HCT116 (cell line): ENCODE measurements at regions not wholly inside any gene's neighbourhood (a gene's known extent, or its start where the extent isn't known, plus 50 kb on each side); places are given as distances from the start of the nearest gene placed in this dataset.

Source experiments
- ATAC-seq: fragments of 200-7000 bp; cut with Tn5 transposase; 2 replicates; pipeline ENCODE4 v1.9.1; 2020; ENCODE audit warnings: mild to moderate bottlenecking, moderate library complexity
- BruUV-seq: library from RNA; stranded (reverse); fragments of 400-500 nt; replicated peaks from 2 replicates; lab custom pipeline; 2021; lab: Mats Ljungman, UMichigan
- CTCF ChIA-PET: fragments of 300-600 bp; sonication (Branson Sonifier 250); formaldehyde crosslinking; loops from one replicate; lab custom pipeline; 2021; ENCODE audit warnings: antibody characterized with exemption; lab: Charles Lee
- POLR2A ChIA-PET: fragments of 300-600, 350-600 bp; sonication (Branson Sonifier 250); formaldehyde crosslinking; loops from one replicate; lab custom pipeline; 2021; ENCODE audit warnings: antibody characterized with exemption; lab: Charles Lee
- RAD21 ChIA-PET, 2 experiments: fragments of 300-600 bp; sonication (Branson Sonifier 250); formaldehyde crosslinking; loops; one replicate each; lab custom pipeline; 2023; ENCODE audit warnings: low total read pairs in 2 of 2; ENCODE audit not compliant: uncharacterized antibody in 2 of 2, unreplicated experiment in 2 of 2, low non-redundant PET in 1 of 2; lab: Charles Lee
- DNase-seq: peaks from one replicate; pipeline ENCODE4 v3.0.0-alpha.2; 2010; ENCODE audit warnings: low read depth, low spot score
- H2AFZ ChIP-seq: fragments of 200-600 bp; shearing (Covaris generic), sonication (generic); 2 replicates; pipeline ENCODE4 v1.6.1; 2017; ENCODE audit warnings: low read depth, mixed run types, mixed read lengths, antibody characterized with exemption, low read length; ENCODE audit not compliant: poor library complexity, severe bottlenecking
- H3K27ac ChIP-seq: 2 replicates; pipeline ENCODE4 v1.5.1; 2012; ENCODE audit warnings: low read depth, low read length
- H3K27me3 ChIP-seq: fragments of 200-600 bp; sonication (generic); 2 replicates; pipeline ENCODE4 v1.6.1; 2016; ENCODE audit warnings: mixed run types, low read length, mixed read lengths; ENCODE audit not compliant: insufficient read depth
- H3K36me3 ChIP-seq, 2 experiments: fragments of 200-500 bp in 1 of 2; fragments of 200-600 bp in 1 of 2; sonication (Bioruptor generic) in 1 of 2; sonication (generic) in 1 of 2; 2 replicates each; pipeline versions ENCODE4 v1.5.1 to v1.6.1; 2014 to 2016; ENCODE audit warnings: low read length in 2 of 2, inconsistent platforms in 1 of 2, mixed read lengths in 1 of 2, mixed run types in 1 of 2; ENCODE audit not compliant: insufficient read depth in 2 of 2, control insufficient read depth in 1 of 2
- H3K4me1 ChIP-seq, 2 experiments: fragments of 200-600 bp in 1 of 2; sonication (generic) in 1 of 2; 2 replicates each; pipeline versions ENCODE4 v1.5.1 to v1.6.1; 2012 to 2017; ENCODE audit warnings: low read length in 2 of 2, inconsistent platforms in 1 of 2, mild to moderate bottlenecking in 1 of 2, mixed read lengths in 1 of 2, mixed run types in 1 of 2, moderate library complexity in 1 of 2; ENCODE audit not compliant: insufficient read depth in 2 of 2, control insufficient read depth in 1 of 2
- H3K4me2 ChIP-seq: fragments of 200-600 bp; sonication (generic); 2 replicates; pipeline ENCODE4 v1.6.1; 2017; ENCODE audit warnings: mixed run types, low read length, mixed read lengths
- H3K4me3 ChIP-seq, 2 experiments: fragments of 200-600 bp in 1 of 2; sonication (generic) in 1 of 2; replicated peaks in 1 of 2; 2 replicates each; pipeline ENCODE4 v1.5.1; 2011 to 2016; ENCODE audit warnings: low read length in 2 of 2, control low read depth in 1 of 2, low read depth in 1 of 2, mild to moderate bottlenecking in 1 of 2, mixed read lengths in 1 of 2, mixed run types in 1 of 2
- H3K79me2 ChIP-seq: fragments of 200-600 bp; sonication (generic); 2 replicates; pipeline ENCODE4 v1.6.1; 2017; ENCODE audit warnings: mild to moderate bottlenecking, mixed run types, low read length, moderate library complexity, mixed read lengths; ENCODE audit not compliant: insufficient read depth
- H3K9ac ChIP-seq: fragments of 200-600 bp; sonication (generic); 2 replicates; pipeline ENCODE4 v1.6.1; 2016; ENCODE audit warnings: low read length, mixed read lengths
- H3K9me2 ChIP-seq: fragments of 200-600 bp; sonication (generic), shearing (Covaris generic); 2 replicates; pipeline ENCODE4 v1.6.1; 2017; ENCODE audit warnings: mixed run types, mild to moderate bottlenecking, moderate library complexity; ENCODE audit not compliant: insufficient read depth
- H3K9me3 ChIP-seq, 2 experiments: fragments of 200-500 bp in 1 of 2; fragments of 200-600 bp in 1 of 2; sonication (Bioruptor generic) in 1 of 2; sonication (generic) in 1 of 2; 2 replicates each; pipeline ENCODE4 v1.6.1; 2014 to 2017; ENCODE audit warnings: low read length in 2 of 2, mixed read lengths in 2 of 2, inconsistent platforms in 1 of 2, low read depth in 1 of 2, mild to moderate bottlenecking in 1 of 2, mixed run types in 1 of 2, moderate library complexity in 1 of 2; ENCODE audit not compliant: control insufficient read depth in 1 of 2, insufficient read depth in 1 of 2
- H4K20me1 ChIP-seq: fragments of 200-600 bp; sonication (generic), shearing (Covaris generic); 2 replicates; pipeline ENCODE4 v1.6.1; 2017; ENCODE audit warnings: mixed run types, mild to moderate bottlenecking, moderate library complexity; ENCODE audit not compliant: insufficient read depth
- CBX3 ChIP-seq: IDR thresholded peaks from 2 replicates; pipeline ENCODE4 v1.6.1; 2012; ENCODE audit warnings: low read depth
- CEBPB ChIP-seq: IDR thresholded peaks from 2 replicates; pipeline ENCODE4 v1.6.1; 2012; ENCODE audit warnings: low read depth
- EGR1 ChIP-seq: IDR thresholded peaks from 2 replicates; pipeline ENCODE4 v1.6.1; 2012; ENCODE audit warnings: low read depth
- ELF1 ChIP-seq: IDR thresholded peaks from 2 replicates; pipeline ENCODE4 v1.6.1; 2012; ENCODE audit warnings: low read depth, borderline replicate concordance
- EZH2 ChIP-seq: fragments of 200-600 bp; sonication (generic); IDR thresholded peaks from 2 replicates; pipeline ENCODE4 v1.6.1; 2017; ENCODE audit warnings: antibody characterized with exemption, mixed run types
- FOSL1 ChIP-seq: IDR thresholded peaks from 2 replicates; pipeline ENCODE4 v1.6.1; 2012; ENCODE audit warnings: low read depth
- JUND ChIP-seq: IDR thresholded peaks from 2 replicates; pipeline ENCODE4 v1.6.1; 2012
- MAX ChIP-seq: IDR thresholded peaks from 2 replicates; pipeline ENCODE4 v1.6.1; 2012
- RAD21 ChIP-seq: IDR thresholded peaks from 2 replicates; pipeline ENCODE4 v1.6.1; 2012; ENCODE audit warnings: low read depth, mild to moderate bottlenecking
- SIN3A ChIP-seq: IDR thresholded peaks from 2 replicates; pipeline ENCODE4 v1.6.1; 2012; ENCODE audit warnings: low read depth
- SP1 ChIP-seq: IDR thresholded peaks from 2 replicates; pipeline ENCODE4 v1.6.1; 2012; ENCODE audit warnings: low read depth
- SRF ChIP-seq: IDR thresholded peaks from 2 replicates; pipeline ENCODE4 v1.6.1; 2012; ENCODE audit warnings: low read depth
- TCF7L2 ChIP-seq: IDR thresholded peaks from 2 replicates; pipeline ENCODE4 v1.7.0; 2011; ENCODE audit warnings: borderline replicate concordance, inconsistent platforms; ENCODE audit not compliant: insufficient read depth, insufficient read length; ENCODE audit errors: extremely low read depth
- YY1 ChIP-seq: IDR thresholded peaks from 2 replicates; pipeline ENCODE4 v1.6.1; 2011; ENCODE audit warnings: low read length, low read depth, moderate library complexity, mild to moderate bottlenecking; ENCODE audit not compliant: insufficient replicate concordance; ENCODE audit errors: extremely low read depth
- ZBTB33 ChIP-seq: IDR thresholded peaks from 2 replicates; pipeline ENCODE4 v1.6.1; 2011; ENCODE audit warnings: mild to moderate bottlenecking, low read length, moderate library complexity; ENCODE audit not compliant: insufficient replicate concordance; ENCODE audit errors: extremely low read depth
- ZFX ChIP-seq: fragments of 450-650 bp; IDR thresholded peaks from 2 replicates; pipeline ENCODE4 v1.6.1; 2017
- ZNF274 ChIP-seq: fragments of 200-500 bp; sonication (Bioruptor generic); IDR thresholded peaks from 2 replicates; pipeline ENCODE4 v1.6.1; 2014; ENCODE audit warnings: mild to moderate bottlenecking, low read depth, low read length, inconsistent platforms
- intact Hi-C: fragments of 100-400 bp; cut with micrococcal nuclease; formaldehyde crosslinking; loops from 2 replicates; pipeline ENCODE4 v1.10.0; 2022
- TF ChIP-seq, protein P1 (sequence below): IDR thresholded peaks from 2 replicates; pipeline ENCODE4 v1.6.1; 2012
- TF ChIP-seq, protein P2 (sequence below): IDR thresholded peaks from 2 replicates; pipeline ENCODE4 v1.6.1; 2012; ENCODE audit warnings: low read depth
- TF ChIP-seq, protein P3 (sequence below), 3 experiments: fragments of 200-600 bp in 1 of 3; sonication (generic) in 1 of 3; IDR thresholded peaks in 2 of 3; conservative IDR thresholded peaks in 1 of 3; 2 replicates each; pipeline ENCODE4 v1.5.1; 2012 to 2017; ENCODE audit warnings: low read depth in 2 of 3, low read length in 2 of 3, antibody characterized with exemption in 1 of 3, borderline replicate concordance in 1 of 3, control low read depth in 1 of 3, mild to moderate bottlenecking in 1 of 3, mixed read lengths in 1 of 3, mixed run types in 1 of 3, moderate library complexity in 1 of 3; ENCODE audit not compliant: insufficient read depth in 1 of 3

GRCh38 chr4:128455480-128455879 lies 167.9 kb upstream of the PGRMC2 start:
- BruUV-seq: no TSS peak
- Histone ChIP-seq H3K36me3 (no peaks in the 10 kb centered on the region), H3K9ac (no peak overlapping the region), H3K9me2 (no peaks in the 10 kb centered on the region), H3K9me3 (no peaks in the 10 kb centered on the region), H3K27ac (no peak overlapping the region), H3K4me3 (no peak overlapping the region), H3K4me2 (no peak overlapping the region), H4K20me1 (no peaks in the 10 kb centered on the region), H2AFZ (no peak overlapping the region), H3K79me2 (no peaks in the 10 kb centered on the region), H3K27me3 (no peaks in the 10 kb centered on the region; the same call in 1 of the 2 replicates), H3K4me1 (no peaks in the 10 kb centered on the region)
- RAD21 ChIA-PET: interaction anchor here in 1 of 2 experiments (1.1 kb wide), 1 partner anchor 28 kb away, joined by 4 read pairs; no protein-coding TSS in a partner anchor
- POLR2A ChIA-PET: no interaction called here
- ATAC-seq (no peak), DNase-seq (no peak)
- CTCF ChIA-PET: no interaction called here
- intact Hi-C loops: loop anchor here (2.0 kb wide), 1 partner anchor 97 kb away; no protein-coding TSS in a partner anchor
- TF ChIP-seq MAX (no peak), ZBTB33 (no peak), CEBPB (no peak), ZFX (no peak), JUND (no peak), YY1 (no peak), RAD21 (no peak), SIN3A (no peak), CBX3 (no peak), ZNF274 (no peak), FOSL1 (no peak), SP1 (no peak), ELF1 (no peak), SRF (no peak), EZH2 (no peak), TCF7L2 (no peak), EGR1 (no peak)
- TF ChIP-seq, protein P1, sequence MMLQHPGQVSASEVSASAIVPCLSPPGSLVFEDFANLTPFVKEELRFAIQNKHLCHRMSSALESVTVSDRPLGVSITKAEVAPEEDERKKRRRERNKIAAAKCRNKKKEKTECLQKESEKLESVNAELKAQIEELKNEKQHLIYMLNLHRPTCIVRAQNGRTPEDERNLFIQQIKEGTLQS: no peak
- TF ChIP-seq, protein P2, sequence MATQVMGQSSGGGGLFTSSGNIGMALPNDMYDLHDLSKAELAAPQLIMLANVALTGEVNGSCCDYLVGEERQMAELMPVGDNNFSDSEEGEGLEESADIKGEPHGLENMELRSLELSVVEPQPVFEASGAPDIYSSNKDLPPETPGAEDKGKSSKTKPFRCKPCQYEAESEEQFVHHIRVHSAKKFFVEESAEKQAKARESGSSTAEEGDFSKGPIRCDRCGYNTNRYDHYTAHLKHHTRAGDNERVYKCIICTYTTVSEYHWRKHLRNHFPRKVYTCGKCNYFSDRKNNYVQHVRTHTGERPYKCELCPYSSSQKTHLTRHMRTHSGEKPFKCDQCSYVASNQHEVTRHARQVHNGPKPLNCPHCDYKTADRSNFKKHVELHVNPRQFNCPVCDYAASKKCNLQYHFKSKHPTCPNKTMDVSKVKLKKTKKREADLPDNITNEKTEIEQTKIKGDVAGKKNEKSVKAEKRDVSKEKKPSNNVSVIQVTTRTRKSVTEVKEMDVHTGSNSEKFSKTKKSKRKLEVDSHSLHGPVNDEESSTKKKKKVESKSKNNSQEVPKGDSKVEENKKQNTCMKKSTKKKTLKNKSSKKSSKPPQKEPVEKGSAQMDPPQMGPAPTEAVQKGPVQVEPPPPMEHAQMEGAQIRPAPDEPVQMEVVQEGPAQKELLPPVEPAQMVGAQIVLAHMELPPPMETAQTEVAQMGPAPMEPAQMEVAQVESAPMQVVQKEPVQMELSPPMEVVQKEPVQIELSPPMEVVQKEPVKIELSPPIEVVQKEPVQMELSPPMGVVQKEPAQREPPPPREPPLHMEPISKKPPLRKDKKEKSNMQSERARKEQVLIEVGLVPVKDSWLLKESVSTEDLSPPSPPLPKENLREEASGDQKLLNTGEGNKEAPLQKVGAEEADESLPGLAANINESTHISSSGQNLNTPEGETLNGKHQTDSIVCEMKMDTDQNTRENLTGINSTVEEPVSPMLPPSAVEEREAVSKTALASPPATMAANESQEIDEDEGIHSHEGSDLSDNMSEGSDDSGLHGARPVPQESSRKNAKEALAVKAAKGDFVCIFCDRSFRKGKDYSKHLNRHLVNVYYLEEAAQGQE: no peak
- TF ChIP-seq, protein P3, sequence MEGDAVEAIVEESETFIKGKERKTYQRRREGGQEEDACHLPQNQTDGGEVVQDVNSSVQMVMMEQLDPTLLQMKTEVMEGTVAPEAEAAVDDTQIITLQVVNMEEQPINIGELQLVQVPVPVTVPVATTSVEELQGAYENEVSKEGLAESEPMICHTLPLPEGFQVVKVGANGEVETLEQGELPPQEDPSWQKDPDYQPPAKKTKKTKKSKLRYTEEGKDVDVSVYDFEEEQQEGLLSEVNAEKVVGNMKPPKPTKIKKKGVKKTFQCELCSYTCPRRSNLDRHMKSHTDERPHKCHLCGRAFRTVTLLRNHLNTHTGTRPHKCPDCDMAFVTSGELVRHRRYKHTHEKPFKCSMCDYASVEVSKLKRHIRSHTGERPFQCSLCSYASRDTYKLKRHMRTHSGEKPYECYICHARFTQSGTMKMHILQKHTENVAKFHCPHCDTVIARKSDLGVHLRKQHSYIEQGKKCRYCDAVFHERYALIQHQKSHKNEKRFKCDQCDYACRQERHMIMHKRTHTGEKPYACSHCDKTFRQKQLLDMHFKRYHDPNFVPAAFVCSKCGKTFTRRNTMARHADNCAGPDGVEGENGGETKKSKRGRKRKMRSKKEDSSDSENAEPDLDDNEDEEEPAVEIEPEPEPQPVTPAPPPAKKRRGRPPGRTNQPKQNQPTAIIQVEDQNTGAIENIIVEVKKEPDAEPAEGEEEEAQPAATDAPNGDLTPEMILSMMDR (IDR thresholded peaks at IDR 0.05 in 2 of 3, conservative IDR thresholded peaks at IDR 0.05 in 1 of 3; ENCODE audit: borderline replicate concordance in 1 of 3, insufficient read depth in 1 of 3, low read depth in 2 of 3, low read length in 2 of 3): no peak
